NOMO-1 treated with dmso at 0.1 percent for 144 hours (cell line): ENCODE measurements at regions not wholly inside any gene's neighbourhood (a gene's known extent, or its start where the extent isn't known, plus 50 kb on each side); places are given as distances from the start of the nearest gene placed in this dataset.

Source experiments
- DNase-seq: peaks from one replicate; lab custom pipeline; 2025; ENCODE audit not compliant: unreplicated experiment; lab: John Stamatoyannopoulos, UW

DNA sequence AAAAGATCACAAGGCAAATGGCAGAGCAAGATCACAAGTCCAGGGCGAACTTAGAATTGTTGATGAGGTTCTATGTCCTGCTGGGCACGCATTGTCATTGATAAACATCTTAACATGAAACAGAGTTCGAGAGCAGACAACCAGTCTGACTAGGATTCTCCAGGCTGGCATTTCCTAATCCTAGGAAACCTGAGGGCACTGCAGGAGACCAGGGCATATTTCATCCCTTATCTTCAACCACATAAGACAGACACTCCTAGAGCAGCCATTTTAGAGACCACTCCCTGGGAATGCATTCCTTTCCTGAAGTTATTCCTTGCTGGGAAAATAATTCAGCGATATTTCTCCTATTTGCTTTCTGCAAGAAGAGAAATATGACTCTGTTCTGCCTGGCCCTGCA lies 1199.9 kb downstream of the SI start:
- DNase-seq = no peak

DNA sequence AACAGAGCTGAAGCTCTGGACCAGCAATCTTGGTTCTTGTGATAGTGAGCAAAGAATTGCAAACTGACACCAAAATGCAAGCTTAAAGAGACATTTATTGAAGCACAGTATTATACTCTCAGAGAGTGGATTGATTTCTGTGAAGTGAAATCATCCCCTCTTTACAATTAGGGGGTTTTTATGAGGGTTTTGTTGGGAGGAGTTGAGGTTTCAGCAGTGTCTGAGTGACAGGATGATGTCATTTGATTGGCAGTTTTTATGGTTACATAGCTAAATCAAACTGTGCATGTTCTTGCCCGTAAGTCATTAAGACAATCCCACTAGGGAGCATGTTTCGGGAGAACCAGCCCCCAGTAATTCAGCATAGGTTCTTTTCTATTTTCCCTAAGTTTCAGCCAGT lies 1200.5 kb downstream of the SI start:
- no peak for DNase-seq

DNA sequence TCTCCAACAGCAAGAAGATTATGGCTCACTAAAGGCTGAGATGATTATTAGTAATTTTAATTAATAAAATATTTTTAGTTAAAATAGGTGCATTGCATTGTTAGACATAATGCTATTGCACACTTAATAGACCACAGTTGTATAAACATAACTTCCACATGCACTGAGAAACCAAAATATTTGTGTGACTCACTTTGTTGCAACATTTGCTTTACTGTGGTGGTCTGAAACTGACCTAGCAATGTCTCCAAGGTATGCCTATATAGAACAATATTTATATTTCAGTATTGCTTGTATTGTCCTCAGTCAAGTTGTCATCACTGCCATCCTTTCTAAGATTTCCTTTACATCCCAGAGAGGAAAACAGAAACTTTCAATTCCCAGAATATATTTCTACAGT lies 1215.2 kb downstream of the SI start:
- DNase-seq = no peak

DNA sequence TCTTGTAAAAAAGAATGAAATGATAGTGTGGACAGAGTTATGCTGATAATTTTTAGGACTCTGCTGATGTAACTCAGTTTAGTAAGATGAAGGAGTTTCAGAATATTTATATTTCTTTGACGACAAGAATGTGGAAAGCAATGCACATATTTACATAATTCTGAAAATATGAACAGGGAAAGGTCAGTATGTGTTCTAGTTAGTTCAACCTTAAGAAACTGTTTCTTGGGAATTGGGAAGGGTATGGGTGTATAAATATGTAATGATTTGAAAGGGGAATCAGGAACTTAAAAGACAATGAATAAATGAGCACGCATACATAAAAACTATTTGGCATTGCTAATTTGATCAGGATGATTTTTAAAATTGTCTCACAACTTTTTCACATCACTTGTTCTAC lies 1226.1 kb downstream of the SI start:
- DNase-seq = no peak

DNA sequence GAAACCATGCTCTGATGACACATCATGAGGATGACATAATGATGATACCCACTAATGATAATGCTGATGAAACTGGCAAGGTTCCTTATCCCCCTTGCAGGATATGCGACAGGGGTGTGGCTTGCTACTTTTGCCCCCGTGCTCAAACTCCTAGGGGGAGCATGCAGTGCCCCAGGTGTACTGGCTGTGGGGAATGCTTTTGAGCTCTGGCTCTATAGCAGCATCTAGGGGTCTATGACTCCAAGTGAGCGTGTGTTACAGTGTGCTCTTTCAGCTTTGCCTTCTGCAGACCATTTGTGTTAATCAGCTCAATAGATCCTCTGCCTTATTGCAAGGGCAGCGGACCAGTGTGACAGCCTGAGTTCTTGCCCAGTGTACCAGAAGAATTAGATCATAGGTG lies 1239.5 kb downstream of the SI start:
- no peak for DNase-seq

DNA sequence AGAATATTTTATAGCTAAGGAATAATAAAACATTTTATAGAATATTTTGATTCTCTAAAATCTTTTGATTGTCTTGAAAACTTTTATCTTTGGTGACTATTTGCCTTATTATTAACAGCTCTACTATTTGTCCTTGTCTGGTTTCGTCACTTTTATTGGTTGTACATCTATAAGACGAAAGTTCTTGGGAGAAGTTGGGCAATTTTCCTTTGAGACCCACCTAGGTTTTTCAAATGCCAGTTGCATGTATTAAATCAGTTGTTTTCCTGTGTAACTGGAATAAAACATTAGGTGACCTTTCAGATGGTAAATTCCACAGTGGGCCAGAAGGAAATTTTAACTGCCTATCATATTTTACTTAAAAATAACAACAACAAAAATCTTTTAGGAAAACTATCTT lies 1245.7 kb downstream of the SI start:
- DNase-seq = no peak

DNA sequence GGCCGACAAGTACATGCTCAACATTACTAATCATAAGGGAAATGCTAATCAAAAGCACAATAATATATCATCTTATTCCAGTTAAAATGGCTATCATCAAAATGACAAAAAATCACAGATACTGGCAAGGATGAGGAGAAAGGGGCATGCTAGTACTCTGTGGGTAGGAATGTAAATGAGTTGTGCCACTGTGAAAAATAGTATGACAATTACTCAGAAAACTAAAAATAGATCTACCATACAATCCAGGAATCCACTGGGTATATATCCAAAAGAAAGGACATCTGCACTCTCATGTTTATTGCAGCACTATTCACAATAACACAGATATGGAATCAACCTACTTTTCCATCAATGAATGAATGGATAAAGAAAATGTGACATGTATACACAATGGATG lies 1256.5 kb downstream of the SI start:
- no peak for DNase-seq

DNA sequence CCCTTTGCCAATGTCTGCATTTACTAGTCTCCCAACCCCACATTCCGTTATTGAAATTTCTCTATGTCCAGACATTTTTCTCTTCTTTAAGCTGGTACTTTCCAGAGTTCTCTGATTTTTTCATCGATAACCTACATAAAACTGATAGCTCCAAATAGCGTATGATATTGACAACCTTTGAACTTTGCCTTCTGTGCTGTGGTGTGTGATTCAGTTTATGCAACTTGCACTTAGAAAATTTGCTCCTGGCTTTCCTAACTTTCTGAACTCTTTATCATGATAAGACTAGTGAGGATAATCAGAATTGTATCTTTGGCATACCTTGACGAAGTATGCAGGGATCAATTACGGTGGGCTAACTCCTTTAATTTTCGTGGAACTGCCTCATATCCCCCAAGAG lies 1261.3 kb downstream of the SI start:
- no peak for DNase-seq

DNA sequence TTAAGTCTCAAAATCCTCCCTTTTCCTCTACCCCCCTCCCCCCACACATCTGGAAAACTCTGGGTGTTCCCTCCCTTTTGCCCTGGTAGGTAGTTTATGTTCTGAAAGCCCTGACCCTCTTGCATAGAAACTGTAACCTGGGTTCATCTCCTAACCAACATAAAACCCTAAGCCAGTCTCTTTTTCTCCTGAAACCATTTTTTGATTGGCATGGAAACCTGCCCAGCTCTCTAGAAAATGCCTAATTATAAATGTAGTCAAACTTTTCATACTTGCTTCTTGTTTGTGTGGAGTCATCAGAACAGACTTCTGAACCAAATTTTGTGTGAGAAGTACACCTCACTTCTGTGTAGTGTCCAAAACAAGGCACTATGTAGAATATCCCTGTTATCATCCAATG lies 1264.4 kb downstream of the SI start:
- DNase-seq = no peak

DNA sequence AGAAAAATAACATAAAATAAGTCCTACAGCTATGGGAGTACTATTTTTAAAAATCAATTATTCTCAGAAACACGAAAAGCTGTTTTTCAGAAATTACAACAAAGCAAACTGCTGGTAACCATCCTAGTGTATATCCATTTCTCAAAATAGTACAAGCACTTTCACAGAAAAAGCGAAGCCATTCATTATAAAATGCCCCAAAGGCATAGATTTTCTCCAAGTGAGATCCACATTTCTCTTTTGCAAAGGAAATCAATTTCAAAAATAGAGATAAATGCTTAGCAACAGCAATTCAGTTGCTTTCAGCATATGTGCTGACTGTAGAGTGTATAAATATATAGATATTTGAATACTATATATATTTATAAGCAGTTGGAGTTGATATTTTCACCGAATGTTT lies 1266.3 kb downstream of the SI start:
- no peak for DNase-seq

DNA sequence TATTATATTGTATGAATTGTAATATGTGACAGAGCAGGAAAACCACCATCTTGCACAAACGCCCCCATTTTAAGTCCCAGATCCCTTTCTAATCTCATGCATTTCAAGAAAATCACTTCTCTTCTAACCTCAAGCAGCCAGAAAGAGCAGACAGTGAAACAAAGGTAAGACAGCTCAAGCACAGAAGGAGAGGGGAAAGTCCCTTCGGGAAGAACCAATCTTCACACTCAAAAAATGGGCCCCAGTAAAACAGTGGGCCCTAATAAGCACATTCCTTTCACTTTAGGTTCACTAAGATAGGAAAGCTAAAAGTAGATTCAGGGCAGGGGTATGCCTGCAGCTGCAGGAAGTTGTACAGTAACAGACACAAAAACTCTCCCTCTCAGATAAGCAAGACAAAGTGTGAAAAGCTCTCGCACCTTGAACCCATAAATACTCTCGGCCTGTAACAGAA lies 1268.7 kb downstream of the SI start:
- no peak for DNase-seq

DNA sequence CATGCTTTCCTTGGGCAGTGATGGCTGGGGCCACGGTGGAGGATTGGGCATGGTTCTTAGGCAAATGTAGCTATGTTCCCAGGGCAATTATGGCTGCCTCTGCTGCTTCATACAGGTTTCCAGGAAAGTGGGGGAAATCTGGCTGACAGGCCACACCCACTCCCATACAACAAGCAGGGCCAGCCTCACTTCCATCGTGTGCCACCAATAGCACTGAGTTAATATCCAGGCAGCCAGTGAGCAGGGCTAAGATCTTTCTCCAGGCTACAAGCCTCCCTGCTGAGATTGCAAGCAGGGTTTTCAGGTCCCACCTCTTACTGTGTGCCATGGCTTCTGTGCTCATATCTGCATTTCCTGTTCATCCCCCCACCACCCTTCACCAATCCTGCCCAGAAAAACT lies 1291.9 kb downstream of the SI start:
- no peak for DNase-seq

DNA sequence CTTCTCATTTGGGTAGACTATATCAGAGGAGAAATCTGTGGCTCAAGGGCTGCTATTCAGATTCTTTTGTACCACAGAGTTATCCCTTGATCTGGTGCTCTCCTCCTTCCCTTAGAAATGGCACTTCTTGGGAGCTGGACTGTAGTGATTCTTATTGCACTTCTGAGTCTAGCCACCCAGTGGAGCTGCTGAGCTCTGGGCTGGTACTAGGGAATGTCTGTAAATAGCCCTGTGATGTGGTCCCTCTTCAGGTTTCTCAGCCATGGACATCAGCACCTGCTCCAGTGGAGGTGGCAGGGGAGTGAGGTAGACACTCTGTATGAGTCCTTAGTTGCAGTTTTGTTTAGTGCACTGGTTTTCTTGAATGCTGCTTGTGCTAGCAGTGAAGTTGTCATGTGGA lies 1292.6 kb downstream of the SI start:
- no peak for DNase-seq

DNA sequence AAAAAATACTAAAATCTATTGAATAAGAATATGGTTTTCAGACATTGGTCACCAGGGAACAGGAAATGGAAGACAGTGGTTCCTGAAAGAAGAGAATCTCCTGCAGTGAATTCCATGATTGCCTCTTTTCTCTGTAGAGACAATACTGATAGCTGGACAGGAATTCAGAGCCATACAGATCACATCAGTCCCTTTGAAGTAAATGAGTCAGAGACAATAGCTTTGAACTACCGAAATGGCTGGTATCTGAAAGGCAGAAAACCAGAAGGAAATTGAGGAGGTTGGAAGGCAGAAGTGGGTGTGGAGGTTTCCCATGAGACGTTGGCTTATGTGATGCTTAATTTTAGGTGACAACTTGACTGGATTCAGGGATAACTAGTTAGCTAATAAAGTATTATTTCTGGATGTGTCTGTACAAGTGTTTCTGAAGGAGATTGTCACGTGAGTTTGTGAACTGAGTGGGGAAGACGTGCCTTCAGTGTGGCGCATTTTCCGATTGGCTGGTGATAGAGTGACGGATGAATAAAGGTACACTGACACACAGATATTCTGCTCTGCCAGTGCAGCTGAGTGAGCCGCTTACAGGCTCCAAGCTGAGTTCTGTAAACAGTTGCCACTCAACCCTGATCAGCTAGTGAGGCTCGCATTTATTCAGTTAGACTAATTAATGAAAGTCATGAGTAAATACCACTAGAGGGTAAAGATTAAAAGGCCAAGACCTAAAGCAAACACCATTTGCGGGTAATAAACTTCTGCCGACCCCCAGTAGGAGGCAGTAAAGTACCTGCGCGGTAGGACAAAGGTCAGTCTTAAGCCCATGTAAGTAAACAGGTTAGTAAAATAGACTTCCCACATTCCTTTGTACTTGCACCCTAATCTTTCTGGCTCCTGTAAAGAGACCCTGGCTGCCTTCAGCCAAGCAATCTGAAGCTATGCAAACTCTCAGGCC lies 1298.6 kb downstream of the SI start:
- no peak for DNase-seq

DNA sequence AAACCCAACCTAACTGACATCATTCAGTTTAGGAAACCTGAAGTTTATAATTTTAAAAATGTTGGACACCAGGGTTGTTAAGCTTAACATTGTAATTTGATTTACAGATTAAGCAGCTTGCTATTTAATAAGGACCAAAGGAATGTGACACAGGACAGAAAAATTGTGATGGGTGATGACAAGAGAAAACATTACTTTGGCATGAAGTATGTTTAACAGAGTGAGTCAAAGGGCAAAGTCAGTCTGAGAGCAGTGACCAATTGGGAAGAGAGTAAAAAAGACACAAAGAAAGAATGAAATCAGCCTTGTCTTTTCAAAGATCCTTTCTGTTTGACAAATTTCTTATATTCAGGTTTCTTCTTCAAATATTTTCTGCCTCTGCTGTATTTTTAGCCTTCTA lies 1301.6 kb downstream of the SI start:
- no peak for DNase-seq

DNA sequence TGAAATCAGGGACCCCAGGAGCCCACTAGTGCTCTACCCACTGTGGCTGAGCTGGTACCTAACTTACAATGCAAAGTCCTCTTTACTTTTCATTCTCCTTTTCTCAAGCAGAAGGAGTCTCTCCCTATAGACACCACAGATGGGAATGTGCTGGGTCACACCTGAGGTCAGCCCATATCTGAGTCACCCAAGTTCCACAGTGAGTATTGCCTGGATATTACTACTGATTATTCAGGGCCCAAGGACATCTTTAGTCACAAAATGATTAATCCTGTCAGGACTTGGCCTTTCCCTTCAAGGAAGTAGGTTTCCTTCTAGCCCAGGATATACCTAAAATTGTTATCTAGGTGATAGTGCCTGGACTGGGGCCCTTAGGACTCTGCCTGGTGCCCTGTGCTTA lies 1305.2 kb downstream of the SI start:
- no peak for DNase-seq

DNA sequence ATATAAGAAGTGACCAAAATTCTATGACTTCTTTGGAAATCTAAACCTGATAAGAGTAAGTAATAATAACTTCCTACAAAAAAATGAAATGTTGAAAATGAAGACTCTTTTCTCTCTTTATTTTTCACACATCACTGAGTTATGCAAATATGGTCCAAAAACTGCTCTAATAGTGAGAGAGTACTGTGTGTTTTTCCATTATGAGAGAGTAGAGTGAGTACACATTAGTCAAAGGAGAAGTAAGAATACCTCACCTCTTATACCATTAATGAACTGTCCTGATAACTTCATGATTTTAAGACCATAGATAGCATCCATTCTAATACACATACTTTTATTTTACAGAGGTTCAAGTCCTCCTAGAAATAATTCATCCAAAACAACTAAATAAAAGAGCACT lies 1310.2 kb downstream of the SI start:
- DNase-seq = no peak

DNA sequence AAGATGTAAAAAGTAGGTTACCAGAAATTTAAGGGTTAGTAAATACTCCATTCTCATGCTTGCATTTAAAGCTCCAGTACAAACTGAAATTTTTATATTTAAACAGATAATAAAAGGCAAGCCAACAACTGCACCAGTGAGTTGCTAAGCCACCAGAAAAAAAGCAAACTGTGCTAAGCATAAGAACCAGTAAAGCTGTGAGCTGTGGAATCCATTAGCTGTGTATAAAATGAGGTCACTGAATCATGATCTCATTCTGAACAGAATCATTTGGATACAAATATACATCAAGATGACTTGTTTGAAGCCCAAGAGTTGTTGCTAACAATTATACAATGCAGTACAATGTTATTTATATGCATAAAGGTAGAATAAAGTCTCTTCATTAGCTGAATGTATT lies 1312.2 kb downstream of the SI start:
- DNase-seq = no peak

DNA sequence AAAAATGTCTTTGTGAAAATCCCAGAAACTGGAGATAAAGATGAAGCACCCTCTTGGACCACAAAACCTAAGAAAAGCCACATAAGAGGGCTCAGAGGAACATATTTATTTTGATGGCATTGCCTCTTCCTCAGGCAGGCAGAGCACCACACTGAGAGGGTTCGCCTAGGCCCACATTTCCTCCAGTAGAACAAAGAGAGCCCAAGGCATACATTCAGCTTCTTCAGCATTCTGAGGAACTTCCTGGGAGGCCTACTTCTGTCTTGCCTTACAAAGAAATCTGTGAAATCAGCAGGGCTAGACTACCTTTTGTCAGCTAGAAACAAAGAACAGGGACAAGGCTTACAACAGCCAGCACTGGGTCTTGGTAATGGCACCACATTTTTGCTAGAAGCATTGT lies 1325.3 kb downstream of the SI start:
- DNase-seq = no peak

DNA sequence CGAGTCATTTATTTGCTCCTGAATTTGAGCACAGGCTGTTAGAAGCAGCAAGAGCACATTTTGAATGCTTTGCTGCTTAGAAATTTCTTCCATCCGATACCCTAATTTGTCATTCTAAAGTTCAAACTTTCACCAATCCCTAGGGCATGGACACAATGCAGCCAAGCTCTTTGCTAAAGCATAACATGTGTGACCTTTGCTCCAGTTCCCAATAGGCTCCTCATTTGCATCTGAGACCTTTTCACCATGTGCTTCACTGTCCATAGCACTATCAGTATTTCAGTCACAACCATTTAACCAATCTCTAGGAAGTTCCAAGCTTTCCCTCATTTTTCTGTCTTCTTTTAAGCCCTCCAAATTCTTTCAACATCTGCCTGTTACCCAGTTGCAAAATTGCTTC lies 1333.1 kb downstream of the SI start:
- no peak for DNase-seq

DNA sequence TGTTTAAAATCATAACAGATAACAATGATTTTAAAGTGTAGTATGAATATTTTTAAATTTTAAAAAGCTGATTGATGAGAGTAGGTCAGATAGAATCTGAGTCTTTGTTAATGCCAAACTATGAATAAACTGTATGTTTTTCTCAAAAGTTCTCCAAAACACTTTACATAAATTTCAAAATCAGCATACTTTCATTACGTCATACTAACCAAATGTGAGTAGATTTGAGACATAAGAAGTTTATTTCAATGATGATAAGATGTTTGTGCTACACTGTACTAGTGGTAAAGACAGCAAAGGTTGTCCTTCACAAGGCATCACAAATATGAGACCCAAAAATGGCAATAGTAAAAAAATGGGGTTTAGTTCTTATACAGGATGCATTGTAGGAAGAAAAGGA lies 1342.9 kb downstream of the SI start:
- no peak for DNase-seq

DNA sequence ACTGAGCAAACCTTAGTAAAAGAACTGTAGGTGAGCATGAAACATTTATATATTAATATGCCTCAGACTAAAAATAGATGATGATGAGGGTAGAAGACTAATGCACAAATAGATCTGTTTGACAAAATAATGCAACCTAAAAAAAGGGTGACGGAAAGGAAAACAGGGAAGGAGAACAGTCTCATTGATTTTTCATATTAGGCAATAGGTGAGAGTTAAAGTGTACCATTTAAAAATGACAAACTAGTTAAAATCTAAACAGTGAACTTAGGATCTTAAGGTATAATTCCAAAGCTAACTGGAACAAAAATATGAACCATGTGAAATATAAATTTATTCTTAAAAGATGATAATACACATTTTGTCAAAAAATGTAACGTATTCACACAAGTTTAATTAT lies 1347.6 kb downstream of the SI start:
- DNase-seq = no peak

DNA sequence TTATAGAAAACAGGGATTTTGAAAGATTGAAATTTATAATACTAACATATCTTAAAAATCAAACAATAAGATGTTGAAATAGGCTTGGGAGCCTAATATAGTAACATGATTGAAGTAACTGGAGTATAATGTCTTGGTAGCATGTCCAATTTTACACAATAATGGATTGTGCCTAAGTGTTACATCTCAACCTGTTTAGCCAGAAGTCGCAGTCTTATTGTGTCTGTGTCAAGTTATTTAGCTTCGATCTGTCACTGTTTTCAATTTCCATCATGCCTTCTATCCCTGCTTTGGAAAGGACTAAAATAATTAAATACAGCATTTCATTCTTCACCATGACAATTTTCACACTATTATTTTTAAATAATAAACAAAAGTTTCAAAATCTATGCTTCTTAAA lies 1352.2 kb downstream of the SI start:
- no peak for DNase-seq
